Uterus (tissue), 2 donors: ENCODE measurements at regions not wholly inside any gene's neighbourhood (a gene's known extent, or its start where the extent isn't known, plus 50 kb on each side); places are given as distances from the start of the nearest gene placed in this dataset.
"Not testable (repeated sequence)": the region's sequence is repeated elsewhere in the genome, so short reads cannot be mapped to it uniquely, and the experiment has no call there.

Experiments used
- CTCF ChIP-seq, 4 experiments: fragments of 200-600 bp in 2 of 4; fragments of 450-650 bp in 2 of 4; sonication (generic) in 2 of 4; IDR thresholded peaks; one replicate each; pipeline ENCODE4 v1.5.1; 2016 to 2019; ENCODE audit warnings: antibody characterized with exemption in 4 of 4, mild to moderate bottlenecking in 2 of 4, moderate library complexity in 1 of 4
- POLR2A ChIP-seq, 2 donors: fragments of 450-650 bp; IDR thresholded peaks; one replicate each; pipeline ENCODE4 v1.6.1; 2016; ENCODE audit warnings: antibody characterized with exemption in 2 of 2, mild to moderate bottlenecking in 1 of 2, moderate library complexity in 1 of 2

GRCh38 chr5:34192923-34193262 is 149.9 kb upstream of the C1QTNF3 start:
- not testable (repeated sequence) for TF ChIP-seq CTCF, POLR2A (IDR thresholded peaks at IDR 0.05)
